H9 (cell line): ENCODE measurements at regions not wholly inside any gene's neighbourhood (a gene's known extent, or its start where the extent isn't known, plus 50 kb on each side); places are given as distances from the start of the nearest gene placed in this dataset.

Experiments used
- DNase-seq: peaks from one replicate; pipeline ENCODE4 v3.0.0-alpha.2; 2017
- H2AFZ ChIP-seq: one replicate; pipeline ENCODE4 v1.6.1; 2013; ENCODE audit warnings: mild to moderate bottlenecking, low read length, control low read depth, moderate library complexity
- H2AK5ac ChIP-seq: 2 replicates; pipeline ENCODE4 v1.6.1; 2013; ENCODE audit warnings: low read length, control low read depth, mixed read lengths; ENCODE audit not compliant: insufficient read length
- H2BK120ac ChIP-seq: one replicate; pipeline ENCODE4 v1.6.1; 2013; ENCODE audit warnings: low read depth, mild to moderate bottlenecking, low read length, control low read depth, inconsistent platforms; ENCODE audit not compliant: poor library complexity, severe bottlenecking
- H2BK12ac ChIP-seq: 2 replicates; pipeline ENCODE4 v1.6.1; 2013; ENCODE audit warnings: low read length, control low read depth, mixed read lengths, low read depth; ENCODE audit not compliant: insufficient read length
- H2BK15ac ChIP-seq: 2 replicates; pipeline ENCODE4 v1.6.1; 2013; ENCODE audit warnings: low read depth, low read length, control low read depth
- H2BK20ac ChIP-seq: one replicate; pipeline ENCODE4 v1.6.1; 2013; ENCODE audit warnings: low read depth, mild to moderate bottlenecking, low read length, control low read depth, inconsistent platforms; ENCODE audit not compliant: poor library complexity, severe bottlenecking
- H2BK5ac ChIP-seq: 2 replicates; pipeline ENCODE4 v1.6.1; 2013; ENCODE audit warnings: low read length, control low read depth, mixed read lengths; ENCODE audit not compliant: insufficient read length
- H3K14ac ChIP-seq: 2 replicates; pipeline ENCODE4 v1.6.1; 2013; ENCODE audit warnings: low read length, control low read depth; ENCODE audit not compliant: insufficient read depth
- H3K18ac ChIP-seq: 2 replicates; pipeline ENCODE4 v1.6.1; 2013; ENCODE audit warnings: low read depth, mild to moderate bottlenecking, mixed read lengths, low read length, control low read depth; ENCODE audit not compliant: insufficient read length
- H3K23ac ChIP-seq: 2 replicates; pipeline ENCODE4 v1.6.1; 2013; ENCODE audit warnings: low read length, control low read depth, mixed read lengths, low read depth; ENCODE audit not compliant: insufficient read length
- H3K23me2 ChIP-seq: 2 replicates; pipeline ENCODE4 v1.6.1; 2013; ENCODE audit warnings: low read depth, mild to moderate bottlenecking, mixed read lengths, low read length, control low read depth; ENCODE audit not compliant: insufficient read length, poor library complexity, severe bottlenecking
- H3K27ac ChIP-seq: 2 replicates; pipeline ENCODE4 v1.5.1; 2013; ENCODE audit warnings: low read length, control low read depth, mixed read lengths, low read depth; ENCODE audit not compliant: insufficient read length
- H3K27me3 ChIP-seq: 2 replicates; pipeline ENCODE4 v1.6.1; 2013; ENCODE audit warnings: low read length, control low read depth, inconsistent platforms; ENCODE audit not compliant: insufficient read depth
- H3K4ac ChIP-seq: 2 replicates; pipeline ENCODE4 v1.6.1; 2013; ENCODE audit warnings: low read depth, mild to moderate bottlenecking, control low read depth, inconsistent platforms, low read length, moderate library complexity
- H3K4me1 ChIP-seq: 2 replicates; pipeline ENCODE4 v1.6.1; 2013; ENCODE audit warnings: low read length, control low read depth, inconsistent platforms; ENCODE audit not compliant: insufficient read depth
- H3K4me2 ChIP-seq: 2 replicates; pipeline ENCODE4 v1.6.1; 2013; ENCODE audit warnings: low read length, control low read depth, mixed read lengths; ENCODE audit not compliant: insufficient read length, insufficient read depth
- H3K56ac ChIP-seq: 2 replicates; pipeline ENCODE4 v1.6.1; 2013; ENCODE audit warnings: low read depth, mild to moderate bottlenecking, mixed read lengths, low read length, control low read depth; ENCODE audit not compliant: insufficient read length
- H3K79me1 ChIP-seq: 2 replicates; pipeline ENCODE4 v1.6.1; 2013; ENCODE audit warnings: low read depth, mild to moderate bottlenecking, moderate library complexity, low read length, control low read depth, inconsistent platforms; ENCODE audit not compliant: insufficient read depth, poor library complexity, severe bottlenecking
- H3K79me2 ChIP-seq: 2 replicates; pipeline ENCODE4 v1.6.1; 2013; ENCODE audit warnings: low read length, control low read depth, inconsistent platforms; ENCODE audit not compliant: insufficient read depth
- H3K9ac ChIP-seq: 2 replicates; pipeline ENCODE4 v1.6.1; 2013; ENCODE audit warnings: low read length, control low read depth, mixed read lengths; ENCODE audit not compliant: insufficient read length; ENCODE audit errors: extremely low read depth
- H3K9me3 ChIP-seq: one replicate; pipeline ENCODE4 v1.6.1; 2013; ENCODE audit warnings: low read depth, low read length, inconsistent platforms; ENCODE audit not compliant: control insufficient read depth
- H3T11ph ChIP-seq: one replicate; pipeline ENCODE4 v1.6.1; 2013; ENCODE audit warnings: mild to moderate bottlenecking, low read length, control low read depth, inconsistent platforms
- H4K20me1 ChIP-seq: one replicate; pipeline ENCODE4 v1.6.1; 2013; ENCODE audit not compliant: control insufficient read depth, insufficient read length, insufficient read depth
- H4K5ac ChIP-seq: 2 replicates; pipeline ENCODE4 v1.6.1; 2013; ENCODE audit warnings: low read depth, mild to moderate bottlenecking, mixed read lengths, low read length, control low read depth; ENCODE audit not compliant: insufficient read length
- H4K8ac ChIP-seq: replicated peaks from 2 replicates; pipeline ENCODE4 v1.6.1; 2013; ENCODE audit warnings: low read length, control low read depth, mixed read lengths, low read depth; ENCODE audit not compliant: insufficient read length
- H4K91ac ChIP-seq: 2 replicates; pipeline ENCODE4 v1.6.1; 2013; ENCODE audit warnings: low read depth, mild to moderate bottlenecking, moderate library complexity, mixed read lengths, low read length, control low read depth; ENCODE audit not compliant: insufficient read length
- H3K27ac Mint-ChIP-seq, 3 experiments: 2 replicates in 2 of 3; 3 replicates in 1 of 3; pipeline ENCODE4 v1.8.0; 2020 to 2021; ENCODE audit warnings: mixed read lengths in 3 of 3, mild to moderate bottlenecking in 1 of 3, moderate library complexity in 1 of 3
- H3K27me3 Mint-ChIP-seq: 2 replicates; pipeline ENCODE4 v1.8.0; 2021; ENCODE audit warnings: low read depth, mild to moderate bottlenecking, moderate library complexity, mixed read lengths
- H3K36me3 Mint-ChIP-seq, 3 experiments: 2 replicates in 2 of 3; 3 replicates in 1 of 3; pipeline ENCODE4 v1.8.0; 2020 to 2021; ENCODE audit warnings: low read depth in 3 of 3, mixed read lengths in 3 of 3; ENCODE audit not compliant: insufficient read depth in 1 of 3
- H3K4me1 Mint-ChIP-seq, 2 experiments: 2 replicates each; pipeline ENCODE4 v1.8.0; 2020; ENCODE audit warnings: mixed read lengths in 2 of 2
- H3K4me3 Mint-ChIP-seq, 2 experiments: 2 replicates in 1 of 2; 3 replicates in 1 of 2; pipeline ENCODE4 v1.8.0; 2020 to 2021; ENCODE audit warnings: mild to moderate bottlenecking in 2 of 2, mixed read lengths in 2 of 2, moderate library complexity in 1 of 2
- H3K9me3 Mint-ChIP-seq, 2 experiments: 2 replicates in 1 of 2; 3 replicates in 1 of 2; pipeline ENCODE4 v1.8.0; 2020; ENCODE audit warnings: mild to moderate bottlenecking in 2 of 2, mixed read lengths in 2 of 2, moderate library complexity in 1 of 2
- CTCF ChIP-seq: fragments of 200-600 bp; sonication (generic); conservative IDR thresholded peaks from 3 replicates; pipeline ENCODE4 v1.8.0; 2021; ENCODE audit warnings: antibody characterized with exemption, mild to moderate bottlenecking
- WGBS: extraction: QIAGEN DNeasy Blood & Tissue Kit; methylation state at CpG from one replicate; pipeline ENCODE4 v1.1.7; 2013; ENCODE audit warnings: missing lambda C conversion rate, low lambda C conversion rate, mixed read lengths; ENCODE audit not compliant: insufficient read length; ENCODE audit errors: extremely low coverage; 5-methylcytosine and 5-hydroxymethylcytosine counted together

GRCh38 chr2:487186-488079 lies 189.8 kb downstream of the TMEM18 start:
- no peak overlapping the region for H2AK5ac ChIP-seq
- no peak overlapping the region for H4K91ac ChIP-seq
- H3K27me3 Mint-ChIP-seq = peaks cover 19% of the 10 kb centered on the region
- H3K4me1 Mint-ChIP-seq = peaks cover 0 to 2% of the 10 kb centered on the region in 2 experiments; a peak in 1 of 4 replicates
- no peak overlapping the region for H3K23ac ChIP-seq
- H3K27me3 ChIP-seq = no peaks in the 10 kb centered on the region
- no peak for TF ChIP-seq CTCF
- H3K4ac ChIP-seq = no peak overlapping the region
- H3K14ac ChIP-seq = no peak overlapping the region
- no peak overlapping the region for H4K8ac ChIP-seq
- H3K27ac ChIP-seq = no peak overlapping the region
- WGBS = no CpG with 5 or more reads among the region's 40 CpGs
- no peak overlapping the region for H2BK20ac ChIP-seq
- H3K18ac ChIP-seq = no peak overlapping the region
- H2AFZ ChIP-seq = no peak overlapping the region
- H3K36me3 Mint-ChIP-seq = peaks cover 0 to 2% (median 0%) of the 10 kb centered on the region in 3 experiments; a peak in 1 of 7 replicates
- H3K4me1 ChIP-seq = no peaks in the 10 kb centered on the region
- no peak for DNase-seq
- H3K9ac ChIP-seq = no peak overlapping the region
- H4K5ac ChIP-seq = no peak overlapping the region
- H4K20me1 ChIP-seq = no peaks in the 10 kb centered on the region
- H3K79me1 ChIP-seq = no peaks in the 10 kb centered on the region
- no peak overlapping the region for H2BK12ac ChIP-seq
- no peaks in the 10 kb centered on the region for H3K79me2 ChIP-seq
- no peak overlapping the region for H3K27ac Mint-ChIP-seq
- no peak overlapping the region for H2BK5ac ChIP-seq
- peaks cover 2 to 3% of the 10 kb centered on the region in 2 experiments; a peak in 2 of 5 replicates for H3K9me3 Mint-ChIP-seq
- no peaks in the 10 kb centered on the region for H3K23me2 ChIP-seq
- no peak overlapping the region for H2BK15ac ChIP-seq
- no peak overlapping the region for H3K4me2 ChIP-seq
- no peak overlapping the region for H3K56ac ChIP-seq
- no peak overlapping the region for H3K4me3 Mint-ChIP-seq
- no peaks in the 10 kb centered on the region for H3K9me3 ChIP-seq
- no peak overlapping the region for H3T11ph ChIP-seq
- H2BK120ac ChIP-seq = no peak overlapping the region
